Choroid plexus epithelial cell (primary cell): ENCODE measurements at regions not wholly inside any gene's neighbourhood (a gene's known extent, or its start where the extent isn't known, plus 50 kb on each side); places are given as distances from the start of the nearest gene placed in this dataset.

Source experiments
- DNase-seq: peaks from one replicate; pipeline ENCODE4 v3.0.0-alpha.2; 2010; ENCODE audit warnings: low read depth
- H3K4me3 ChIP-seq: 2 replicates; pipeline ENCODE4 v1.5.1; 2011; ENCODE audit warnings: low read depth, mild to moderate bottlenecking, control low read depth, low read length, moderate library complexity
- TF ChIP-seq, protein P1 (sequence below): conservative IDR thresholded peaks from 2 replicates; pipeline ENCODE4 v1.5.1; 2011; ENCODE audit warnings: low read depth, mild to moderate bottlenecking, control low read depth, inconsistent platforms, low read length, moderate library complexity

DNA sequence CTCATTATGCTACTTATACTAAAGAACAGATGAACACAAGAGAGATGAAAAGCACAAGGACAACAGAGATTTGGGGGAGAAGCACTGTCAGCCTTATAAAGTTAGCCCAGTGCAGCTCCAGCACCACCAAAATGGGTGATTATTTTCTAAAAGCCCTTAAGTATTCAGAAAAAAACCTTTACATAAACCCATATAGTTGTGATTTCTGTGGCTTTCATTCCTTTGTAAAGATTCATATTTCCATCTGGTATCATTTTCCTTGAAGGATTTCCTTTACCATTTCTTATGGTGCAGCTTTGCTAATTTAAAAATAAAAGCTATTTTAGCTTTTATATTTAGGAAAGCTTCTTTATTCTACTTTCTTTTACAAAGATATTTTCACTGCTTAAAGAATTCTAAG is 311.0 kb downstream of the TMEM167A start:
- H3K4me3 ChIP-seq = no peak overlapping the region
- TF ChIP-seq, protein P1, sequence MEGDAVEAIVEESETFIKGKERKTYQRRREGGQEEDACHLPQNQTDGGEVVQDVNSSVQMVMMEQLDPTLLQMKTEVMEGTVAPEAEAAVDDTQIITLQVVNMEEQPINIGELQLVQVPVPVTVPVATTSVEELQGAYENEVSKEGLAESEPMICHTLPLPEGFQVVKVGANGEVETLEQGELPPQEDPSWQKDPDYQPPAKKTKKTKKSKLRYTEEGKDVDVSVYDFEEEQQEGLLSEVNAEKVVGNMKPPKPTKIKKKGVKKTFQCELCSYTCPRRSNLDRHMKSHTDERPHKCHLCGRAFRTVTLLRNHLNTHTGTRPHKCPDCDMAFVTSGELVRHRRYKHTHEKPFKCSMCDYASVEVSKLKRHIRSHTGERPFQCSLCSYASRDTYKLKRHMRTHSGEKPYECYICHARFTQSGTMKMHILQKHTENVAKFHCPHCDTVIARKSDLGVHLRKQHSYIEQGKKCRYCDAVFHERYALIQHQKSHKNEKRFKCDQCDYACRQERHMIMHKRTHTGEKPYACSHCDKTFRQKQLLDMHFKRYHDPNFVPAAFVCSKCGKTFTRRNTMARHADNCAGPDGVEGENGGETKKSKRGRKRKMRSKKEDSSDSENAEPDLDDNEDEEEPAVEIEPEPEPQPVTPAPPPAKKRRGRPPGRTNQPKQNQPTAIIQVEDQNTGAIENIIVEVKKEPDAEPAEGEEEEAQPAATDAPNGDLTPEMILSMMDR = no peak
- DNase-seq = no peak

GRCh38 chr5:82765765-82766164 is 311.4 kb downstream of the TMEM167A start:
- TF ChIP-seq, protein P1 = no peak
- H3K4me3 ChIP-seq = no peak overlapping the region
- DNase-seq = no peak

DNA sequence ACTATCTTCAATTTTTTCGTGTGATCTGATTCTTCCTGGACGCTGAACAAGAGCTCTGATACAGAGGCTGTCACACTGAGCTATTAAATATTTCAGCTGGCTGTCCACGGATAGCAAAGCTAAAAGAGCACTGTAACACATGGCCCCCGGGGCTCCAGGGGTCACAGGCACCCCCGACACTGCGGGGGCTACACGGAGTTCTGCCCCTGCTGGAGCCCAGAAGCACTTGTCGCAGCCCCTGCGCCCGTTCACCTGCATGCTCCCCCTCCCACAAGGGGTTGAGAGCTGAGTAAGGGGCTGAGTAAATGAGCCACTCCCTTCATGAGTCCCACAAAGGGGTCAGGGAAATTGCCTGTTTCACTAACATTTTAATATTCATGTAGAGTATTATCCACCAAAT is 316.3 kb downstream of the TMEM167A start:
- TF ChIP-seq, protein P1 = no peak
- H3K4me3 ChIP-seq = no peak overlapping the region
- no peak for DNase-seq

DNA sequence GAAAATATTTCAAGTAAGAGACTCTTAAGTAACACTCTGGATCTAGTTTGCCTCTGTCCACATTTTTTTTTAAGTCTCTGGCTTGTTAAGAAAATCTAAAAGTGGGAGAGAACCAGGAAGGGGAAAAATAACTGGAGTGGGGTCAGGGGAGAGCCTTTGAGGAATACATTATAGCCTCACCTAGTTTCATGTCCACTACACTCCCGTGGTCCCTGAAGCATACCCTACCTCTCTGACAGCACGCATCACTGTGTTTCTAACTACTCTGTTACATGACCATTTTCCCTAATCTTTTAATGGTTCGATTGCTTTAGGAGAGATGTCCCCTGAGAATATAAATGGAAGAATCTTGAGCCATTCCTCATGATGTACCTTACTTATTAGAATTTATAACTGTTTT is 318.3 kb downstream of the TMEM167A start:
- TF ChIP-seq, protein P1 = no peak
- H3K4me3 ChIP-seq = no peak overlapping the region
- no peak for DNase-seq

- no peak overlapping the region for H3K4me3 ChIP-seq
- DNase-seq = no peak
- TF ChIP-seq, protein P1 = no peak
Measured at GRCh38 chr5:82754759-82755158, 322.4 kb downstream of the TMEM167A start.

- DNase-seq = peak; percentile 32
- TF ChIP-seq, protein P1 = no peak
Measured at GRCh38 chr5:82754036-82754746, 323.0 kb downstream of the TMEM167A start.

GRCh38 chr5:82753374-82753773 is 323.8 kb downstream of the TMEM167A start:
- no peak overlapping the region for H3K4me3 ChIP-seq
- no peak for DNase-seq
- TF ChIP-seq, protein P1 = no peak

More at GRCh38 chr5:82754036-82754746, 323.0 kb downstream of the TMEM167A start:
- H3K4me3 ChIP-seq = no peak overlapping the region
